Ishikawa (cell line): ENCODE measurements at regions not wholly inside any gene's neighbourhood (a gene's known extent, or its start where the extent isn't known, plus 50 kb on each side); places are given as distances from the start of the nearest gene placed in this dataset.

Experiments
- CEBPB ChIP-seq: IDR thresholded peaks from 2 replicates; pipeline ENCODE4 v1.6.1; 2012
- CREB1 ChIP-seq: IDR thresholded peaks from 2 replicates; pipeline ENCODE4 v1.6.1; 2012; ENCODE audit warnings: low read depth
- EGR1 ChIP-seq: IDR thresholded peaks from 2 replicates; pipeline ENCODE4 v1.6.1; 2012
- EP300 ChIP-seq: IDR thresholded peaks from 2 replicates; pipeline ENCODE4 v1.6.1; 2012; ENCODE audit warnings: borderline replicate concordance
- REST ChIP-seq: IDR thresholded peaks from 2 replicates; pipeline ENCODE4 v1.6.1; 2012; ENCODE audit warnings: low read depth, mild to moderate bottlenecking
- YY1 ChIP-seq: IDR thresholded peaks from 2 replicates; pipeline ENCODE4 v1.6.1; 2012; ENCODE audit warnings: low read depth
- ZBTB7A ChIP-seq: IDR thresholded peaks from 2 replicates; pipeline ENCODE4 v1.6.1; 2012; ENCODE audit warnings: low read depth
- TF ChIP-seq, protein P1 (sequence below): IDR thresholded peaks from 2 replicates; pipeline ENCODE4 v1.6.1; 2012

- TF ChIP-seq ZBTB7A (no peak), CEBPB (no peak), REST (peak; percentile 57), EP300 (no peak), YY1 (no peak), CREB1 (no peak), EGR1 (no peak)
- TF ChIP-seq, protein P1, sequence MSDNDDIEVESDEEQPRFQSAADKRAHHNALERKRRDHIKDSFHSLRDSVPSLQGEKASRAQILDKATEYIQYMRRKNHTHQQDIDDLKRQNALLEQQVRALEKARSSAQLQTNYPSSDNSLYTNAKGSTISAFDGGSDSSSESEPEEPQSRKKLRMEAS = no peak
Observed at GRCh38 chrX:45859407-45859806, 658.7 kb upstream of the DIPK2B start.
